Fibroblast of lung (primary cell): ENCODE measurements at regions not wholly inside any gene's neighbourhood (a gene's known extent, or its start where the extent isn't known, plus 50 kb on each side); places are given as distances from the start of the nearest gene placed in this dataset.

Source experiments
- EZH2 ChIP-seq: IDR thresholded peaks from 2 replicates; pipeline ENCODE4 v1.5.1; 2012; ENCODE audit warnings: low read length, control low read depth, mild to moderate bottlenecking; ENCODE audit errors: missing control alignments
- TF ChIP-seq, protein P1 (sequence below), 2 donors: IDR thresholded peaks in 1 of 2; conservative IDR thresholded peaks in 1 of 2; 1 replicate in 1 of 2; 2 replicates in 1 of 2; pipeline ENCODE4 v1.5.1; 2011 to 2012; ENCODE audit warnings: low read length in 2 of 2, control low read depth in 1 of 2, inconsistent platforms in 1 of 2, low read depth in 1 of 2, mild to moderate bottlenecking in 1 of 2

DNA sequence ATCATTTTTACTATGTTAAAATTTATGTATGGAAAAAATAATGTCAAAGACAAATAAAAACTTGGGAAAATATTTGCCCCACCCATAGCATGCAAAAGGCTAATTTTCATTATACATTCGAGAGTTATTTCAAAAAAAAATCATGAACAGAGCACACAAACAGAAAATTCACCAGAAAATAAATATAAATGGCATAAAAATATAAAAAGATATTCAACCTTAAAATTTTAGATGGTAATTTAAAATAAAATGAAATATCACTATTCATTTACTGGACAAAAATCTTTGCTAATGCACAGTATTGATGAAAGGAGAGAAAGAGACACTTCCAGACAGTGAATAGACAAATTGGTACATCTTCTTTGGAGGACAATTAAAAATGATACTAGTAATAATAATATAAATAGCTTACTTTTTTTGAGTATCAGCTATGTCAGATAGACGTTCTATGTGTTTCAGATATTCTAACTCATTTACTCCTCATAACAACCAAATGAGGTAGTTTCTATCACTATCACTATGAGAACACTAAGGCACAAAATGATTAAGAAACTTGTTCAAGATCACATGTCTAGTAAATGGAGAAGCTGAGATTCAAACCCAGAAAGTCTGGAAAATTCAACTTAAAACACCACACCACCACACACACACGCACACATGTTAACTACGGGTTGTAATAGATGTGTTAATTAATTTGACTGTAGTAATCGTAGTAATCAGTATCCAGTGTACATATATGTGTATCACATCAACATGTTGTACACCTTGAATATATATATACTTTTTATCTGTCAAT is 63.0 kb downstream of the CCDC71L start:
- TF ChIP-seq, protein P1, sequence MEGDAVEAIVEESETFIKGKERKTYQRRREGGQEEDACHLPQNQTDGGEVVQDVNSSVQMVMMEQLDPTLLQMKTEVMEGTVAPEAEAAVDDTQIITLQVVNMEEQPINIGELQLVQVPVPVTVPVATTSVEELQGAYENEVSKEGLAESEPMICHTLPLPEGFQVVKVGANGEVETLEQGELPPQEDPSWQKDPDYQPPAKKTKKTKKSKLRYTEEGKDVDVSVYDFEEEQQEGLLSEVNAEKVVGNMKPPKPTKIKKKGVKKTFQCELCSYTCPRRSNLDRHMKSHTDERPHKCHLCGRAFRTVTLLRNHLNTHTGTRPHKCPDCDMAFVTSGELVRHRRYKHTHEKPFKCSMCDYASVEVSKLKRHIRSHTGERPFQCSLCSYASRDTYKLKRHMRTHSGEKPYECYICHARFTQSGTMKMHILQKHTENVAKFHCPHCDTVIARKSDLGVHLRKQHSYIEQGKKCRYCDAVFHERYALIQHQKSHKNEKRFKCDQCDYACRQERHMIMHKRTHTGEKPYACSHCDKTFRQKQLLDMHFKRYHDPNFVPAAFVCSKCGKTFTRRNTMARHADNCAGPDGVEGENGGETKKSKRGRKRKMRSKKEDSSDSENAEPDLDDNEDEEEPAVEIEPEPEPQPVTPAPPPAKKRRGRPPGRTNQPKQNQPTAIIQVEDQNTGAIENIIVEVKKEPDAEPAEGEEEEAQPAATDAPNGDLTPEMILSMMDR (conservative IDR thresholded peaks at IDR 0.05 in 1 of 2, IDR thresholded peaks at IDR 0.05 in 1 of 2; ENCODE audit: low read depth in 1 of 2, low read length in 2 of 2) = no peak
- no peak for TF ChIP-seq EZH2
